Mesenchymal stem cell (in vitro differentiated cells and primary cell): ENCODE measurements at regions not wholly inside any gene's neighbourhood (a gene's known extent, or its start where the extent isn't known, plus 50 kb on each side); places are given as distances from the start of the nearest gene placed in this dataset.

Experiments used
- DNase-seq: peaks from one replicate; pipeline ENCODE4 v3.0.0-alpha.2; 2013
- H2AFZ ChIP-seq: one replicate; pipeline ENCODE4 v1.6.1; 2013; ENCODE audit warnings: low read depth, mild to moderate bottlenecking, control low read depth, inconsistent platforms, low read length, moderate library complexity
- H2AK5ac ChIP-seq: 2 replicates; pipeline ENCODE4 v1.6.1; 2013; ENCODE audit warnings: low read length, moderate library complexity, mild to moderate bottlenecking, inconsistent platforms; ENCODE audit not compliant: severe bottlenecking
- H2BK120ac ChIP-seq: one replicate; pipeline ENCODE4 v1.6.1; 2013; ENCODE audit warnings: low read depth, mild to moderate bottlenecking, inconsistent platforms, low read length, moderate library complexity
- H2BK12ac ChIP-seq, 2 experiments: one replicate each; pipeline ENCODE4 v1.6.1; 2013; ENCODE audit warnings: inconsistent platforms in 2 of 2, low read length in 2 of 2, mild to moderate bottlenecking in 2 of 2, moderate library complexity in 2 of 2, control low read depth in 1 of 2
- H2BK15ac ChIP-seq: one replicate; pipeline ENCODE4 v1.6.1; 2013; ENCODE audit warnings: mild to moderate bottlenecking, low read depth, inconsistent platforms; ENCODE audit not compliant: poor library complexity, severe bottlenecking
- H2BK5ac ChIP-seq: 2 replicates; pipeline ENCODE4 v1.6.1; 2013; ENCODE audit warnings: low read depth, mild to moderate bottlenecking, low read length, control low read depth, inconsistent platforms; ENCODE audit not compliant: poor library complexity, severe bottlenecking
- H3K14ac ChIP-seq, 2 experiments: one replicate each; pipeline ENCODE4 v1.6.1; 2013; ENCODE audit warnings: inconsistent platforms in 2 of 2, low read length in 2 of 2, control low read depth in 1 of 2, mild to moderate bottlenecking in 1 of 2, moderate library complexity in 1 of 2
- H3K18ac ChIP-seq, 2 experiments: one replicate each; pipeline ENCODE4 v1.6.1; 2013; ENCODE audit warnings: inconsistent platforms in 2 of 2, low read length in 2 of 2, control low read depth in 1 of 2, low read depth in 1 of 2, mild to moderate bottlenecking in 1 of 2
- H3K23ac ChIP-seq, 2 experiments: one replicate each; pipeline ENCODE4 v1.6.1; 2013; ENCODE audit warnings: inconsistent platforms in 2 of 2, low read length in 2 of 2, mild to moderate bottlenecking in 2 of 2, moderate library complexity in 2 of 2, control low read depth in 1 of 2
- H3K27ac ChIP-seq: 2 replicates; pipeline ENCODE4 v1.5.1; 2013; ENCODE audit warnings: mild to moderate bottlenecking, moderate library complexity, low read length, control low read depth, inconsistent platforms; ENCODE audit not compliant: poor library complexity, severe bottlenecking
- H3K27me3 ChIP-seq, 2 experiments: 2 replicates each; pipeline versions ENCODE4 v1.6.1 to v1.7.0; 2013; ENCODE audit warnings: low read length in 2 of 2, mild to moderate bottlenecking in 2 of 2, moderate library complexity in 2 of 2, control low read depth in 1 of 2, inconsistent platforms in 1 of 2; ENCODE audit not compliant: control insufficient read depth in 1 of 2, insufficient read depth in 1 of 2
- H3K36me3 ChIP-seq, 2 experiments: 2 replicates each; pipeline versions ENCODE4 v1.6.1 to v1.7.0; 2013; ENCODE audit warnings: low read length in 2 of 2, control low read depth in 1 of 2, inconsistent platforms in 1 of 2, low read depth in 1 of 2, mild to moderate bottlenecking in 1 of 2; ENCODE audit not compliant: insufficient read depth in 2 of 2, control insufficient read depth in 1 of 2
- H3K4ac ChIP-seq, 2 experiments: one replicate each; pipeline ENCODE4 v1.6.1; 2013; ENCODE audit warnings: inconsistent platforms in 2 of 2, low read length in 2 of 2, mild to moderate bottlenecking in 2 of 2, moderate library complexity in 2 of 2, control low read depth in 1 of 2, low read depth in 1 of 2
- H3K4me1 ChIP-seq: 2 replicates; pipeline ENCODE4 v1.6.1; 2013; ENCODE audit warnings: low read depth, low read length, control low read depth; ENCODE audit not compliant: control insufficient read depth, insufficient read depth
- H3K4me2 ChIP-seq: 2 replicates; pipeline ENCODE4 v1.6.1; 2013; ENCODE audit warnings: low read length, mild to moderate bottlenecking, inconsistent platforms; ENCODE audit not compliant: poor library complexity, severe bottlenecking
- H3K4me3 ChIP-seq, 2 experiments: 2 replicates each; pipeline versions ENCODE4 v1.5.1 to v1.7.0; 2013; ENCODE audit warnings: low read length in 2 of 2, mild to moderate bottlenecking in 2 of 2, control low read depth in 1 of 2, low read depth in 1 of 2; ENCODE audit not compliant: insufficient read depth in 1 of 2
- H3K79me1 ChIP-seq: replicated peaks from 2 replicates; pipeline ENCODE4 v1.6.1; 2013; ENCODE audit warnings: mild to moderate bottlenecking, control low read depth, low read length, inconsistent platforms; ENCODE audit not compliant: poor library complexity, severe bottlenecking
- H3K9ac ChIP-seq: 2 replicates; pipeline ENCODE4 v1.7.0; 2013; ENCODE audit warnings: mild to moderate bottlenecking, low read length, moderate library complexity
- H3K9me3 ChIP-seq: 2 replicates; pipeline ENCODE4 v1.7.0; 2013; ENCODE audit warnings: mild to moderate bottlenecking, low read length; ENCODE audit not compliant: control insufficient read depth
- H4K8ac ChIP-seq: one replicate; pipeline ENCODE4 v1.6.1; 2013; ENCODE audit warnings: inconsistent platforms, mild to moderate bottlenecking, low read length, moderate library complexity
- H4K91ac ChIP-seq: one replicate; pipeline ENCODE4 v1.6.1; 2013; ENCODE audit warnings: mild to moderate bottlenecking, low read length, inconsistent platforms
- WGBS: methylation state at CpG from one replicate; pipeline ENCODE4 v1.1.7; 2013; ENCODE audit warnings: mixed read lengths; 5-methylcytosine and 5-hydroxymethylcytosine counted together

GRCh38 chr1:14128096-14128495 lies 428.1 kb downstream of the PRDM2 start:
- no peak overlapping the region for H2AK5ac ChIP-seq
- H3K18ac ChIP-seq, result no peak overlapping the region
- H3K27me3 ChIP-seq, result peaks cover 0 to 8% of the 10 kb centered on the region in 2 experiments
- H2BK120ac ChIP-seq, result no peak overlapping the region
- H3K9ac ChIP-seq, result no peak overlapping the region
- 70% methylated on average over 1 of the region's 1 CpG for WGBS
- H4K8ac ChIP-seq, result no peak overlapping the region
- no peak overlapping the region for H3K27ac ChIP-seq
- H3K4me2 ChIP-seq, result no peak overlapping the region
- no peak overlapping the region for H3K4ac ChIP-seq
- H4K91ac ChIP-seq, result no peak overlapping the region
- no peak overlapping the region for H3K23ac ChIP-seq
- no peaks in the 10 kb centered on the region for H3K36me3 ChIP-seq
- H3K4me3 ChIP-seq, result no peak overlapping the region
- H3K14ac ChIP-seq, result no peak overlapping the region
- no peaks in the 10 kb centered on the region for H3K9me3 ChIP-seq
- no peaks in the 10 kb centered on the region for H3K79me1 ChIP-seq
- H3K4me1 ChIP-seq, result no peaks in the 10 kb centered on the region
- no peak overlapping the region for H2BK15ac ChIP-seq
- no peak overlapping the region for H2AFZ ChIP-seq
- DNase-seq, result no peak
- H2BK5ac ChIP-seq, result no peak overlapping the region
- no peak overlapping the region for H2BK12ac ChIP-seq

GRCh38 chr1:14129009-14129408 lies 429.0 kb downstream of the PRDM2 start:
- Histone ChIP-seq H3K18ac (no peak overlapping the region), H2BK120ac (no peak overlapping the region)

GRCh38 chr1:14135070-14135469 lies 435.1 kb downstream of the PRDM2 start:
- DNase-seq, result no peak
- Histone ChIP-seq H3K9me3 (no peaks in the 10 kb centered on the region), H4K8ac (no peak overlapping the region), H2BK12ac (no peak overlapping the region), H3K4me1 (no peaks in the 10 kb centered on the region), H2AK5ac (no peak overlapping the region), H2AFZ (no peak overlapping the region), H2BK120ac (no peak overlapping the region), H3K14ac (no peak overlapping the region), H3K4me2 (no peak overlapping the region), H4K91ac (no peak overlapping the region), H2BK5ac (no peak overlapping the region), H2BK15ac (no peak overlapping the region), H3K9ac (no peak overlapping the region), H3K23ac (no peak overlapping the region), H3K18ac (no peak overlapping the region), H3K4me3 (no peak overlapping the region), H3K4ac (no peak overlapping the region), H3K27ac (no peak overlapping the region), H3K27me3 (peaks cover 0 to 6% of the 10 kb centered on the region in 2 experiments), H3K36me3 (no peaks in the 10 kb centered on the region), H3K79me1 (no peaks in the 10 kb centered on the region)
- WGBS, result 50% methylated on average over 2 of the region's 2 CpGs

More at GRCh38 chr1:14129009-14129408, 429.0 kb downstream of the PRDM2 start:
- H3K27ac ChIP-seq, result no peak overlapping the region
- H3K4me3 ChIP-seq, result no peak overlapping the region
- H3K4me1 ChIP-seq, result no peaks in the 10 kb centered on the region
- no peak overlapping the region for H2AFZ ChIP-seq
- H2BK5ac ChIP-seq, result no peak overlapping the region
- H3K4ac ChIP-seq, result no peak overlapping the region
- H3K14ac ChIP-seq, result no peak overlapping the region
- no peak overlapping the region for H3K4me2 ChIP-seq
- no peaks in the 10 kb centered on the region for H3K9me3 ChIP-seq
- H3K27me3 ChIP-seq, result peaks cover 0 to 4% of the 10 kb centered on the region in 2 experiments
- H3K36me3 ChIP-seq, result no peaks in the 10 kb centered on the region
- no peak for DNase-seq
- no peak overlapping the region for H4K91ac ChIP-seq
- no peak overlapping the region for H2AK5ac ChIP-seq
- H2BK15ac ChIP-seq, result no peak overlapping the region
- no peak overlapping the region for H4K8ac ChIP-seq
- 67% methylated on average over 2 of the region's 2 CpGs for WGBS
- no peak overlapping the region for H2BK12ac ChIP-seq
- no peak overlapping the region for H3K9ac ChIP-seq
- H3K79me1 ChIP-seq, result no peaks in the 10 kb centered on the region
- no peak overlapping the region for H3K23ac ChIP-seq

GRCh38 chr1:14136152-14136763 lies 436.3 kb downstream of the PRDM2 start:
- no peak overlapping the region for H4K8ac ChIP-seq
- H3K23ac ChIP-seq, result no peak overlapping the region
- H2BK12ac ChIP-seq, result no peak overlapping the region
- H3K9ac ChIP-seq, result no peak overlapping the region
- peaks cover 0 to 6% of the 10 kb centered on the region in 2 experiments for H3K27me3 ChIP-seq
- H3K4me2 ChIP-seq, result no peak overlapping the region
- no peak for DNase-seq
- H4K91ac ChIP-seq, result no peak overlapping the region
- 30% methylated on average over 5 of the region's 6 CpGs for WGBS
- H3K4ac ChIP-seq, result no peak overlapping the region
- no peak overlapping the region for H2BK5ac ChIP-seq
- no peak overlapping the region for H3K14ac ChIP-seq
- no peaks in the 10 kb centered on the region for H3K9me3 ChIP-seq
- no peak overlapping the region for H2AFZ ChIP-seq
- no peak overlapping the region for H3K18ac ChIP-seq
- H3K4me3 ChIP-seq, result no peak overlapping the region
- H2BK15ac ChIP-seq, result no peak overlapping the region
- no peak overlapping the region for H2BK120ac ChIP-seq
- no peaks in the 10 kb centered on the region for H3K79me1 ChIP-seq
- no peak overlapping the region for H2AK5ac ChIP-seq
- H3K4me1 ChIP-seq, result no peaks in the 10 kb centered on the region
- no peak overlapping the region for H3K27ac ChIP-seq
- H3K36me3 ChIP-seq, result no peaks in the 10 kb centered on the region
